A673 (cell line): ENCODE measurements at regions not wholly inside any gene's neighbourhood (a gene's known extent, or its start where the extent isn't known, plus 50 kb on each side); places are given as distances from the start of the nearest gene placed in this dataset.

Experiments used
- CTCF ChIP-seq: fragments of 300-800, 200-600 bp; sonication (generic); conservative IDR thresholded peaks from 2 replicates; pipeline ENCODE4 v1.5.1; 2017; ENCODE audit warnings: low read depth, mild to moderate bottlenecking, antibody characterized with exemption, low read length, moderate library complexity, mixed read lengths
- EZH2 ChIP-seq: fragments of 200-600 bp; sonication (generic); IDR thresholded peaks from 2 replicates; pipeline ENCODE4 v1.6.1; 2017; ENCODE audit warnings: borderline replicate concordance, low read depth, mild to moderate bottlenecking, mixed read lengths, antibody characterized with exemption, low read length; ENCODE audit not compliant: poor library complexity, severe bottlenecking

- no peak for TF ChIP-seq CTCF
- TF ChIP-seq EZH2: no peak
Measured at GRCh38 chr10:118518095-118518494, 77.4 kb downstream of the PRLHR start.
